ENCODE measurements at regions not wholly inside any gene's neighbourhood (a gene's known extent, or its start where the extent isn't known, plus 50 kb on each side); places are given as distances from the start of the nearest gene placed in this dataset.

DNA sequence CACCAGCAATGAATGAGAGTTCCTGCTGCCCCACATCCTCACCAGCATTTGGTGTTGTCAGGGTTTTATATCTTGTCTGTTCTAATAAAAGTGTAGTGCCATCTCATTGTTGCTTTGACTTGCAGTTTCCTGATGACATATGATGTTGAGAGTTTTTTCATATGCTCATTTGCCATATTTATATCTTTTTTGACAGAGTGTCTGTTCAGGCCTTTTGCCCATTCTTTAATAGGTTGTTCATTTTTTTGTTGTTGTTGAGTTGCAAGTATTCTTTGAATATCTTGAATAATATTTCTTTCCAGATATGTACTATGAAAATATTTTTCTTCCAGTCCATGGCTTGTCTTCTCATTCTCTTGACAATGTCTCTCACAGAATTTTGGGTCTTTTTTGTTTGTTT lies 111.7 kb upstream of the KCNJ15 start:
- no TSS peak for BruUV-seq (replicated peaks)
- no peak for TF ChIP-seq MXI1 (IDR thresholded peaks at IDR 0.05; ENCODE audit: borderline replicate concordance, low read depth, low read length)
- TF ChIP-seq, protein P1, sequence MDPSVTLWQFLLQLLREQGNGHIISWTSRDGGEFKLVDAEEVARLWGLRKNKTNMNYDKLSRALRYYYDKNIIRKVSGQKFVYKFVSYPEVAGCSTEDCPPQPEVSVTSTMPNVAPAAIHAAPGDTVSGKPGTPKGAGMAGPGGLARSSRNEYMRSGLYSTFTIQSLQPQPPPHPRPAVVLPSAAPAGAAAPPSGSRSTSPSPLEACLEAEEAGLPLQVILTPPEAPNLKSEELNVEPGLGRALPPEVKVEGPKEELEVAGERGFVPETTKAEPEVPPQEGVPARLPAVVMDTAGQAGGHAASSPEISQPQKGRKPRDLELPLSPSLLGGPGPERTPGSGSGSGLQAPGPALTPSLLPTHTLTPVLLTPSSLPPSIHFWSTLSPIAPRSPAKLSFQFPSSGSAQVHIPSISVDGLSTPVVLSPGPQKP (IDR thresholded peaks at IDR 0.05; ENCODE audit: borderline replicate concordance, low read depth, low read length) = no peak
- TF ChIP-seq NFE2L2 (IDR thresholded peaks at IDR 0.05; ENCODE audit: low read depth, low read length) = no peak
- TF ChIP-seq BHLHE40 (IDR thresholded peaks at IDR 0.05; ENCODE audit: low read depth, low read length) = no peak
- no peak for TF ChIP-seq SMC3 (IDR thresholded peaks at IDR 0.05; ENCODE audit: low read depth, low read length)
- no peak for TF ChIP-seq MAZ (IDR thresholded peaks at IDR 0.05; ENCODE audit: borderline replicate concordance, low read depth, low read length)
- TF ChIP-seq CHD1 (IDR thresholded peaks at IDR 0.05; ENCODE audit: low read depth, low read length) = no peak
- TF ChIP-seq RFX5 (IDR thresholded peaks at IDR 0.05; ENCODE audit: low read depth, low read length) = no peak
- TF ChIP-seq POLR2A (IDR thresholded peaks at IDR 0.05; ENCODE audit: low read depth, low read length) = no peak
- TF ChIP-seq RAD21 (IDR thresholded peaks at IDR 0.05; ENCODE audit: low read length) = no peak
- TF ChIP-seq MAFK (IDR thresholded peaks at IDR 0.05; ENCODE audit: low read depth, low read length) = no peak
- TF ChIP-seq, protein P2, sequence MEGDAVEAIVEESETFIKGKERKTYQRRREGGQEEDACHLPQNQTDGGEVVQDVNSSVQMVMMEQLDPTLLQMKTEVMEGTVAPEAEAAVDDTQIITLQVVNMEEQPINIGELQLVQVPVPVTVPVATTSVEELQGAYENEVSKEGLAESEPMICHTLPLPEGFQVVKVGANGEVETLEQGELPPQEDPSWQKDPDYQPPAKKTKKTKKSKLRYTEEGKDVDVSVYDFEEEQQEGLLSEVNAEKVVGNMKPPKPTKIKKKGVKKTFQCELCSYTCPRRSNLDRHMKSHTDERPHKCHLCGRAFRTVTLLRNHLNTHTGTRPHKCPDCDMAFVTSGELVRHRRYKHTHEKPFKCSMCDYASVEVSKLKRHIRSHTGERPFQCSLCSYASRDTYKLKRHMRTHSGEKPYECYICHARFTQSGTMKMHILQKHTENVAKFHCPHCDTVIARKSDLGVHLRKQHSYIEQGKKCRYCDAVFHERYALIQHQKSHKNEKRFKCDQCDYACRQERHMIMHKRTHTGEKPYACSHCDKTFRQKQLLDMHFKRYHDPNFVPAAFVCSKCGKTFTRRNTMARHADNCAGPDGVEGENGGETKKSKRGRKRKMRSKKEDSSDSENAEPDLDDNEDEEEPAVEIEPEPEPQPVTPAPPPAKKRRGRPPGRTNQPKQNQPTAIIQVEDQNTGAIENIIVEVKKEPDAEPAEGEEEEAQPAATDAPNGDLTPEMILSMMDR (conservative IDR thresholded peaks at IDR 0.05; ENCODE audit: low read depth, low read length) = no peak
- no peak for TF ChIP-seq FOS (IDR thresholded peaks at IDR 0.05; ENCODE audit: low read depth, low read length)
- TF ChIP-seq RCOR1 (IDR thresholded peaks at IDR 0.05; ENCODE audit: insufficient replicate concordance, low read length) = no peak
- no peak for TF ChIP-seq CEBPB (IDR thresholded peaks at IDR 0.05; ENCODE audit: low read depth, low read length)
- TF ChIP-seq, protein P3, sequence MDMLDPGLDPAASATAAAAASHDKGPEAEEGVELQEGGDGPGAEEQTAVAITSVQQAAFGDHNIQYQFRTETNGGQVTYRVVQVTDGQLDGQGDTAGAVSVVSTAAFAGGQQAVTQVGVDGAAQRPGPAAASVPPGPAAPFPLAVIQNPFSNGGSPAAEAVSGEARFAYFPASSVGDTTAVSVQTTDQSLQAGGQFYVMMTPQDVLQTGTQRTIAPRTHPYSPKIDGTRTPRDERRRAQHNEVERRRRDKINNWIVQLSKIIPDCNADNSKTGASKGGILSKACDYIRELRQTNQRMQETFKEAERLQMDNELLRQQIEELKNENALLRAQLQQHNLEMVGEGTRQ (IDR thresholded peaks at IDR 0.05; ENCODE audit: low read depth, low read length) = no peak
- H3K4ac ChIP-seq (ENCODE audit: low read depth, low read length) = no peak overlapping the region
- dilution Hi-C loops (cut with HindIII; ENCODE audit: low sequenced_read_pairs, unreplicated experiment) = no loop called here
- H3K36me3 ChIP-seq (ENCODE audit: control insufficient read depth, insufficient read depth, low read length) = no peaks in the 10 kb centered on the region
- no peak overlapping the region for H3K4me3 ChIP-seq (ENCODE audit: insufficient read depth, low read depth, low read length)
- ChIA-PET POLR2A (ENCODE audit: unreplicated experiment) (no interaction called here), CTCF (no interaction called here)
- H2BK20ac ChIP-seq (ENCODE audit: low read depth, low read length) = no peak overlapping the region
- H3K56ac ChIP-seq (ENCODE audit: extremely low read depth, insufficient read depth, low read length) = no peak overlapping the region
- H4K20me1 ChIP-seq (ENCODE audit: insufficient read depth, low read length) = no peaks in the 10 kb centered on the region
- peaks cover 2% of the 10 kb centered on the region; the same call in 1 of the 2 replicates for H3K4me1 ChIP-seq (ENCODE audit: control insufficient read depth, insufficient read depth, low read length)
- H3K79me1 ChIP-seq (ENCODE audit: low read depth in 1 of 2, low read length in 2 of 2) = no peaks in the 10 kb centered on the region
- H3K18ac ChIP-seq (ENCODE audit: low read depth, low read length) = no peak overlapping the region
- H3K9me3 ChIP-seq (ENCODE audit: control insufficient read depth, insufficient read depth, low read length) = no peaks in the 10 kb centered on the region
- H3K27me3 ChIP-seq (ENCODE audit: control insufficient read depth, insufficient read depth, low read length) = peaks cover 6% of the 10 kb centered on the region
- H3K23ac ChIP-seq (ENCODE audit: low read depth, low read length) = no peak overlapping the region
- no peak overlapping the region for H2AK9ac ChIP-seq (replicated peaks; ENCODE audit: low read depth, low read length, poor library complexity)
- no peak overlapping the region for H3K4me2 ChIP-seq (ENCODE audit: low read depth, low read length)
- no peak overlapping the region for H2BK5ac ChIP-seq (ENCODE audit: low read depth, low read length, poor library complexity, severe bottlenecking)
- H2BK15ac ChIP-seq (ENCODE audit: low read depth, low read length) = no peak overlapping the region
- no peak overlapping the region for H3K14ac ChIP-seq (replicated peaks; ENCODE audit: low read depth, low read length)
- no peak overlapping the region for H2AFZ ChIP-seq (replicated peaks; ENCODE audit: low read length, poor library complexity)
- H3K9me1 ChIP-seq (ENCODE audit: insufficient read depth, low read length) = no peaks in the 10 kb centered on the region
- H3K27ac ChIP-seq (ENCODE audit: insufficient read depth, low read length) = no peak overlapping the region
- no peak overlapping the region for H3K9ac ChIP-seq (ENCODE audit: low read depth, low read length)
- H4K91ac ChIP-seq (ENCODE audit: insufficient read depth, low read depth, low read length) = no peak overlapping the region
- no peak overlapping the region for H2AK5ac ChIP-seq (ENCODE audit: low read depth, low read length)
- H4K8ac ChIP-seq (ENCODE audit: low read depth in 2 of 2, low read length in 2 of 2) = no peak overlapping the region
- H2BK120ac ChIP-seq (ENCODE audit: low read depth, low read length) = no peak overlapping the region
- intact Hi-C loops (cut with micrococcal nuclease) = no loop called here
- H4K5ac ChIP-seq (ENCODE audit: low read depth, low read length) = no peak overlapping the region
- DNase-seq (no peak), ATAC-seq (ENCODE audit: low read depth) (no peak)
- in situ Hi-C loops (cut with MboI; ENCODE audit: low sequenced_read_pairs) = no loop called here

All from IMR-90 (cell line).